ENCODE measurements at regions not wholly inside any gene's neighbourhood (a gene's known extent, or its start where the extent isn't known, plus 50 kb on each side); places are given as distances from the start of the nearest gene placed in this dataset.

GRCh38 chr10:36473122-36473521 lies 652.3 kb upstream of the ANKRD30A start:
- Histone ChIP-seq H3K14ac (ENCODE audit: insufficient read length) (no peak overlapping the region), H4K20me1 (replicated peaks in 1 of 2; ENCODE audit: control insufficient read depth in 1 of 2, insufficient read depth in 2 of 2, low read length in 2 of 2) (no peaks in the 10 kb centered on the region), H3K4me3 (ENCODE audit: extremely low read depth in 1 of 4, insufficient read depth in 2 of 4, low read depth in 3 of 4, low read length in 4 of 4) (no peak overlapping the region), H3K27me3 (replicated peaks in 1 of 4; ENCODE audit: control insufficient read depth in 3 of 4, extremely low read depth in 1 of 4, insufficient read depth in 3 of 4, low read length in 3 of 4) (no peaks in the 10 kb centered on the region), H3K9me3 (ENCODE audit: insufficient read depth in 2 of 2, low read depth in 1 of 2, low read length in 1 of 2) (no peaks in the 10 kb centered on the region), H2AK5ac (ENCODE audit: low read depth, low read length) (no peak overlapping the region), H4K5ac (ENCODE audit: insufficient read length, low read depth, low read length) (no peak overlapping the region), H3K18ac (ENCODE audit: extremely low read depth, low read length) (no peak overlapping the region), H4K91ac (replicated peaks; ENCODE audit: insufficient read length, low read length) (no peak overlapping the region), H3K23me2 (ENCODE audit: low read depth, low read length) (no peaks in the 10 kb centered on the region), H2AFZ (ENCODE audit: low read length) (no peak overlapping the region; the same call in 1 of the 2 replicates), H3K79me2 (ENCODE audit: control insufficient read depth in 1 of 2, insufficient read depth in 2 of 2, low read length in 2 of 2) (no peaks in the 10 kb centered on the region), H3K79me1 (ENCODE audit: low read depth, low read length) (no peaks in the 10 kb centered on the region), H2BK120ac (replicated peaks; ENCODE audit: low read depth, low read length) (no peak overlapping the region), H4K8ac (ENCODE audit: extremely low read depth, insufficient read depth, low read length) (no peak overlapping the region), H3K9ac (replicated peaks in 1 of 4; ENCODE audit: extremely low read depth in 1 of 4, low read depth in 3 of 4, low read length in 3 of 4) (no peak overlapping the region), H3K4ac (replicated peaks; ENCODE audit: insufficient read length, low read depth, low read length) (no peak overlapping the region), H3K56ac (replicated peaks; ENCODE audit: insufficient read length, low read depth, low read length) (no peak overlapping the region), H2BK5ac (ENCODE audit: low read depth, low read length) (no peak overlapping the region), H3K36me3 (ENCODE audit: control insufficient read depth in 2 of 4, insufficient read depth in 4 of 4, low read length in 3 of 4) (no peaks in the 10 kb centered on the region), H3K4me1 (replicated peaks in 1 of 4; ENCODE audit: control insufficient read depth in 3 of 4, insufficient read depth in 4 of 4, low read length in 3 of 4) (no peaks in the 10 kb centered on the region), H3K23ac (ENCODE audit: insufficient read length) (no peak overlapping the region), H2BK12ac (ENCODE audit: low read depth, low read length) (no peak overlapping the region), H2BK15ac (ENCODE audit: low read length) (no peak overlapping the region), H2BK20ac (ENCODE audit: low read length) (no peak overlapping the region), H3K27ac (ENCODE audit: low read depth, low read length) (no peak overlapping the region), H3K4me2 (ENCODE audit: insufficient read depth in 1 of 2, low read depth in 2 of 2, low read length in 2 of 2) (no peak overlapping the region)
- WGBS, 2 experiments (ENCODE audit: extremely low coverage in 1 of 2, insufficient coverage in 1 of 2, insufficient read length in 1 of 2, insufficient replicate concordance in 2 of 2, low coverage in 1 of 2, low lambda C conversion rate in 2 of 2, missing lambda C conversion rate in 1 of 2): 100% methylated on average over 4 of the region's 4 CpGs; no CpG with 5 or more reads in 1 of the 2 experiments
- no peak for FAIRE-seq
- TF ChIP-seq BCL11A (IDR thresholded peaks at IDR 0.05; ENCODE audit: low read depth in 2 of 2, low read length in 2 of 2): no peak
- TF ChIP-seq RBBP5 (IDR thresholded peaks at IDR 0.05; ENCODE audit: borderline replicate concordance, low read depth, low read length): no peak
- TF ChIP-seq SP1 (IDR thresholded peaks at IDR 0.05; ENCODE audit: low read depth, low read length): no peak
- no peak for TF ChIP-seq JUN (IDR thresholded peaks at IDR 0.05; ENCODE audit: low read depth, low read length)
- no peak for TF ChIP-seq PHF8 (conservative IDR thresholded peaks at IDR 0.05; ENCODE audit: low read depth, low read length)
- TF ChIP-seq SP4 (IDR thresholded peaks at IDR 0.05; ENCODE audit: low read length): no peak
- TF ChIP-seq CBX5 (IDR thresholded peaks at IDR 0.05; ENCODE audit: low read depth, low read length): no peak
- POLR2A ChIA-PET (ENCODE audit: partially characterized antibody): no interaction called here
- no peak for DNase-seq (ENCODE audit: low read depth in 1 of 2, low spot score in 2 of 2)
- CTCF ChIA-PET (ENCODE audit: partially characterized antibody): no interaction called here
